Dermis microvascular lymphatic vessel endothelial cell (primary cell): ENCODE measurements at regions not wholly inside any gene's neighbourhood (a gene's known extent, or its start where the extent isn't known, plus 50 kb on each side); places are given as distances from the start of the nearest gene placed in this dataset.

ENCODE experiments used
- DNase-seq, 2 donors: peaks; one replicate each; pipeline versions ENCODE4 v3.0.0 to v3.0.0-alpha.2; 2010; ENCODE audit warnings: low read depth in 2 of 2

DNA sequence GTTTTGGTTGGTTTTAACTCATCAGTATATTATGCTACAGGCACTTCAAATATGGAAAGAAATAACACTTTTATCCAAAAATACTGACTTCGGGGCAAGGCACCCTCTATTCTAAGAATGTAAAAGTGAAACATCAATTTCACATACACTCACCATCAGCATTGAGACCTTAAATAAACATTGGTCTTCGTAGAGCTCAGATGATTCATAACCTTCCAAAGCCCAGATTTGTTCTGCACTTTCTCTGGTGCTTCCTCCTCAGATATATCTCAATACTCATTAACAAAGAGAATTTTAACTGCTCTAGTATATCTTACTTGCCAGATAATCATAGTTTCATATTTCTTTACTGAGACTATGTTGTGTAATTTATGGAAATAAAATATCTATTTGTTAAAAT lies 794.3 kb downstream of the LIG4 start:
- DNase-seq = peak in 1 of 2 donors; percentile 70

DNA sequence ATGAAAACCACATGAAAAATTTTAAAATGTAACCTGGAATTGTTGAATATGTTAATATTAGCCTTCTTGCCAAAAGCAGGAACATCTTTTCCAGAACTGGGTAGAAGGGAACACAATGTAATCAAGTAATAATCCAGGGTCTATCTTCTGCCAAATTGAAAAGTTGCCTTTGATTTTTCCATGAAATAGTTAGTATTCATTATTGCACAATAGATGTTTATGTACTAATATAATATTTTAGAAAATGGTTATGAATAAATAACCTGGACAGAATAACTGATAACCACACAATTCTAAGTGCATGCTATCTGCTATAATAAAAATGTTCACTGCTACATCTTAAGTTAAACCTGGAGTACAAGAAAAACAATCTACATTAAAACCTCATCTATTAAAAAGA lies 802.3 kb downstream of the LIG4 start:
- no peak for DNase-seq

DNA sequence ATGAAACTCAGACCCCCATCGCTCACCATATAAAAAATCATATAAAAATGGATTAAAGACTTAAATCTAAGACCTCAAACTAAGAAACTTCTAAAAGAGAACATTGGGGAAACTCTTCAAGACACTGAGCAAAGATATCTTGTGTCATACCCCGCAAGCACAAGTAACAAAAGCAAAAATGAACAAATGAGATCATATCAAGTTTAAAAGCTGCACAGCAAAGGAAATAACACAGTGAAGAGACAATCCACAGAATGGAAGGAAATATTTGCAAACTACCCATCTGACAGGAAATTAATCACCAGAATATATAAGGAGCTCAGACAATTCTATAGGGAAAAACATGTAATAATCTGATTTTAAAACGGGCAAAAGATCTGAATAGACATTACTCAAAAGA lies 808.3 kb downstream of the LIG4 start:
- peak in 1 of 2 donors; percentile 72 for DNase-seq

DNA sequence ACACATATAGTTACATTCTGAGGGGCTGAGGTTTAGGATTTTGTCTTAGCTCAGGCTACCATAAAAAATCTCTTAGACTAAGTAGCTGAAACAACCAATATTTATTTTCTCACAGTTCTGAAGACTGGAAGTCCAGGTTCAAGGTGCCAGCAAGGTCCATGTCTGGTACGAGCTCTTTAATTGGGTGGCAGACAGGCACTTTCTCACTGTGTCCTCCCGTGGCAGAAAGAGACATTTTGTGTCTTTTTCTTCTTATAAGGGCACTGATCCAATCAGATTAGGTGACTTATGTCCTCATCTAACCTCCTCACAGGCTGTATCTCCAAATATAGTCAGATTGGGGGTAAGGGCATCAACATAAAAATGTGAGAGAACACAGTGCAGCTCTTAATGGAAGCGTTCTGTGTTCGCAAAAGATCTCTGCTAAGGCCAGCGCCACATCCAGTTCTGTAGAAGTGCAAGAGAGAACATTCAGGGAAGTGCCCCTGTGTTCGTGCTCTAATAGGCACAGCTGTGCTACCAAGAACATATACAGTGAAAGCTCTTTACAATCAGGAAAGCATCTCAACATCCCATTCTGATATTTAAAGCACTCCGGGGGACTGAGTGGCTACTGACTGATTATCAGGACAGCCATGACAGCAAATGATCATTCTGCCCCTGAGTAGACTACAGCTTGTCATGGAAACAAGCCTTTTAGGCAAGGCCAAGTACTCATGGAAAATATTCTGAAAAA lies 819.2 kb downstream of the LIG4 start:
- no peak for DNase-seq

DNA sequence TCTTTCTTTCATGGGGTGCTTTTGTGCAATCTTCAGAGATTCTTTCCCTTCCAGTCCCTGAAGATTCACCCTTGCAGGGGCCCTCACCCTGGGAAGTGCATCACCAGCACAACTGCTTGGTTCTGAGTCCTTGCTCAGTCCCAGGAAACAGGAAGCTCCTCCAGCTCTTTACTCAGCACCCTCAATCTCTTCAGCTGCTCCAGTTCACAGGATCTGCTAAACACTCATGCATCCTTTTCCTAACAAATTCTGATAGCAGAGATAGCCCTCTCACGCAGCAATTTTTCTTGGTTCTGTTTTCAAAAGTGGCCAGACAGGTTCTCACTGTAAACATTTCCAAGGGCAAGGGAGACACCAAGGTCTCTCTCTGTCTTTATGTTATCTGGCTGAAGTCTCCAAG lies 823.1 kb downstream of the LIG4 start:
- no peak for DNase-seq

DNA sequence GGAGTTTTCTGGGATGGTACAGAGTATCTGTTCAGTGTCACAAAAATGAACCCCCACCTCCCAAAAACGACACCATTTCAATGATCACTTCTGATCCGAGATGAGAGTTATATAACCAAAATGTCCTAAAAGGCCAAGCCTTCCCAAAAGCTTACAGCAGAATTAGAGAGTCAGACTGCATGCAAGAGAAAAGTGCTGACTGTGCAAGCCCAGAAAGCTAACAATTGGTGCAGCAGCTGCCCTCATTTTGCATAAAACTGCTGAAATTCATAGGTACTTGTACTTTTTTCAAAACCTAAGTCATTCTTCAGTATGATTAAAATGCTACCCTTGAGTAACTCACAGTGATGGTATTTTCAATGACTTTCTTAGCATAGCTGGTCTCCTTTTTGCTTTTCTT lies 819.6 kb upstream of the ARGLU1 start:
- DNase-seq = no peak

DNA sequence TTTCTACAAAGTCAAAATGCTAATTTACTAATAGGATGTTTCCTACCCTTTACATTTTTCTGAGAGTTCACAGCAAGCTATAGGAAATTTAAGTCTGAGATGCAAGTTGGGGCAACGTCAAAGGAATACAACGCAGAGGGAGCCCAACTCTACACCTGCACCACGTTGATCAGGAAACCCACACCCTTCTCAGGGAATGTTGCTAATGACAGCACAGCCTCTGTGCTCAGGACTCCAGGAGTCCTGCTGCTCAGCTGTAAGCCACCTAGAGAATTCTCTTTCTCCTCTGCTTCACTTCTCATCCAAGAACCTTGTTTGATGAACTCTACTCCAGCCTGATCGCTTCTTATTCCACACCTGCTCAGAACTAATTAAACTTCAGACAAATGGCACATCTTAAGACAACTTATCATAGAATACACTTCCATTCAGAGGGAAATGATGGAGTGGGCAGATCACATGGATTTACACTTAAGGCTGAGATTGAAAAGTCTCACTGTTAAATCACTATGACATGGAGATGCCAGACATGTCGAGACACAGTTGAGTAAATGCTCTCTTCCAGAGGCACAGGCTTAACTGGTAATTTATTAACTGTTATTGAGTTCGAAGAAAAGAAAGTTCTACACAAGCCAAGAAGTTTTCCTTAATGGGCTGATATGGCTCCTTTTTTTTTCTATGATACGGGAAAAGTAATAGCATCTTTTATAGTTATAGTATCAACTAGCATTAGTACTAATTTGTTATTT lies 811.6 kb upstream of the ARGLU1 start:
- no peak for DNase-seq

DNA sequence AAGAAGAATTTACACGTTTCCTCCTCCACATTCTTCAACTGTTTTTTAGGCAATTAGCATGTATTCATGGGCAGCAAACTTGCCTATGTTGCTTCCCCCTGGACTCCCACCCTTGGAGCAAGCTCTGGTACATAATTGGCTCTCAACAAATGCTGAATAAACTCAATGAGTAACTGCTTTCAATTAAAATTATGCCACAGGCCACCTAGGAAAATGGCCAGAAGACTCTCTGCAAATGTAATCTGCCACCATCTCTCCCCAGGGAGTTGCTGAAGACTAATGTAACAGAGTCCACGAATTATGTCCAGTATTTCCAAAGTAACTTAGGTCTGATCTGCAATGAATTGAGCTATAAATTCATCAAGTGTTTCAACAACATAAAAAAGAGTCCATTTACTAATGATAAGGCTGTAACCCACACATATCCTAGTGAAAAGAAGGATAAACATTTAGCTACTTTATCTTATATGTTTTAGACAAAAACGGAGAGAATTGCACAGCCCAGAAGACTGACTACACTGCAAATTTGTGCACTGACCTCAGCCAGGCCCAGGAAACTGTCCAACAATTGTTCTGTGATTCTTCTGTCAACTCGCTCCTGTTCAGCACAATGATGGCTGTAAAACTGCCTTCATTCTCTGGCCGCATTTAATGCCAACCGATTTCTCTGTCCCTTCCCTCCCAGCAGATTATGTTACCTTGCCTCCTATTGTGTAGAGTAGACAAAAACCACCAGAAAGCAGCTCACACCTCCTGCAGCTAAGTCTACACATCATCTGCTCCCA lies 808.6 kb upstream of the ARGLU1 start:
- peak in 1 of 2 donors; percentile 41 for DNase-seq

DNA sequence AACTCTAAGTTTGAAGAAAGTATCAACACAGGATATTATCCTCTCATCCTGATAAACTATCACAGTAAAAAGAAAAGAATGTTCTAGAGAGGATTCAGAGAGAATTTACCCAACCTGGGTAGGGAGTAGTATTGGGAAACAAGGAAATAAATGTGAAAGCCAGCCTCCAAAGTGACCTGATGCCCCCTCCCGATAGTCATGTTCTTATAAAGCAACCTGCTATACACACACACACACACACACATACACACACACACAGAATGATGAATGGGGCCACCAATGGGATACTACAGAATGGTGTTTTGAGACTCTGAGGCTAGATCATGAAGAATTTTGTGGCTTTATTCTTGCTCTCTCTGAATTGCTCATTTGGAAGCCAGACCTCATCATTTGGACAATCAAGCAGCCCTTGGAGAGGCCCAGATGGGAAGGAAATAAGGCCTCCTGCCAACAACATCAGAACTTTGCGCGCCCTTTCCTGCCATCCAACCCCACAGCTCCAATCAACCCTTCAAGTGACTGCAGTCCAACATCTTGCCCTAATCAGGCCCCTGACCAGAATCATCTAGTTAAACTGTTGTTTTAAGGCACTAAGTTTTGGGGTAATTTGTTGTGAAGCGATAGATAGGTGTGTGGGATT lies 807.9 kb upstream of the ARGLU1 start:
- DNase-seq = peak in 1 of 2 donors; percentile 85

DNA sequence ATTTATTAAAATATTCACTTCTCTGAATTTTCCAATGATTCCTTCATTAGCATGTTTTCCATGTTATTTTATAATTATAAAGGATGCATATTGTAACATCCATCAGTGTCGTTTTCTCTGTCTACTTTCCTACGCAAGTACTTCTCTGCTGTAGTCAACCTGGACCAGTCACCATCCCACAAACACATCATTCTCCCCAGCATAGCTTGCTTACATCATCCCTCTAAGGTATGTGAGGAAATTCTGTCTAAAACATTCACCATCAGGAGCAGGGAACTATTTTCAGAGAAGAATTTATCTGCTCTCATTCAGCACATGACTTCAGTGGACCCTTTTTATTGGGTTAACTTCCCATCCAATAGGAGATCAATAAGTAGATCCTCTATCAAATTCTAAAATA lies 806.1 kb upstream of the ARGLU1 start:
- no peak for DNase-seq

DNA sequence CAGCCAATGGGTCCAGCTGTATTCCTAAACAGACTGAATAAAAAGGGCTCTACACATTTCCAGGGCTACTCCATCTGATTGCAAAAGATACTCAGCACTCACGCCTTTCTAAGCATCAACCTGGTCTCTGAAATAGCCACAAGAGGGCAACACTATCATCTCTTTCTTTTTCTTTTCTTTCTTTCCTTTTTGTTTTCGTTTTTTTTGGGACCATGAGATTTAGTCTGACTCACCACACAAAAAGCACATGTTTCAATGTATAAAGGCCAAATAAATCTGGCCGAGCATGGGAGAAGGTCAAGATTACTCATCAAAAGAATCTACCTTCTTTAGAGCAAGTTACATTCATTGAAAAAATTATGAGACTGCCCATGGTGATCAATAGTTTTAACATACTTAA lies 805.6 kb upstream of the ARGLU1 start:
- DNase-seq = peak; percentile 77 to 90

DNA sequence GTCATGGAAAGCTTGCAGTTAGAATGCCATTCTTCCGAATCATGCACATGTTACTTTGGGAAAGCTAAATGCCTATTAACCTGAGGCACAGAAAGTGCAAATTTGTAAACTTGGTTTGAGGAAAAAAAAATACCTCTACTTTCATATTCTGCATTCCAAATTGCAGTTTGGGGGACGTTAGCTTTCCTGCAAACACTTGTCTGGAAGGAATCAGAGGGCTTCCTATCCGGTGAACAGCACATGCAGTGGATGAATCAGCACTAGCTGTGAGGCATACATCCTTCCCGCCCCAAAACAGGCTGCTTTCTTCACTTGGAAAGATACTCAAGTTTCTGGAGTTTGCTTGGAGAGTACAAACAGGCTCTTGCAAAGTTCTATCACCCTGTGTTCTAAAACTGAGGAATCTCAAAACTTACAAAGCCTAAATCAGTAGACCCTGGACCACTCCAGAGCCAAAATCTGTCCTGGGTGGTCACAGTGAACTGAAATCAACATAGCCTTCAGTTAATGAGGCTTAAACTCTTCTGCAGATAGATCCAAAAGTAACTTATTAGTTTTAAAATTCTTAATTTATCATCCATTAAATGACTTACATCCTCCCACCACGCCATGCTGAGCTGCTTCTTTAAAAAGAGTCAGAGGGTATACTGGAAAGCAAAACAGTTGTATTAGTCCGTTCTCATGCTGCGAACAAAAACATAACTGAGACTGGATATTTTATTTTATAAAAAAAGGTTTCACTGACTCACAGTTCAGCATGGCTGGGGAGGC lies 802.3 kb upstream of the ARGLU1 start:
- peak in 1 of 2 donors; percentile 79 for DNase-seq

DNA sequence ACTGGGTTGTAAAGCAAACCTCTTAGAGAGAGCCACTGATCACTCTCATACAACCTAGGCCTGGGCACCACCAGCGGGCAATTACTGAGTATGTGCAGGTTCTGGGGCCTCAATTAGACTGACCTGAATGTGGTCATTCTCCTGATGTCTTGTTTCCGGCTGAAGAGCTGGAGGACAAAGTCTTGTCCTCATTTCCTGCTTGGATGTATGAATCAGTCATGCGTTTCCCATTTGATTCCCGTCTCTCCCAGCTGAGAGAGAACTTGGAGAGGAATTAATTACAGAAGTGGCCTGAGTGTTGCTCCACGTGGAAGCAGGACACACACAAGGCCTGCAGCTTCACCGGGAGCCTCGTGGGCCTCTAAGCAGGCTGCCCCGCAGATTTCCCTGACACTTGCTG lies 799.3 kb upstream of the ARGLU1 start:
- DNase-seq = peak in 1 of 2 donors; percentile 77

DNA sequence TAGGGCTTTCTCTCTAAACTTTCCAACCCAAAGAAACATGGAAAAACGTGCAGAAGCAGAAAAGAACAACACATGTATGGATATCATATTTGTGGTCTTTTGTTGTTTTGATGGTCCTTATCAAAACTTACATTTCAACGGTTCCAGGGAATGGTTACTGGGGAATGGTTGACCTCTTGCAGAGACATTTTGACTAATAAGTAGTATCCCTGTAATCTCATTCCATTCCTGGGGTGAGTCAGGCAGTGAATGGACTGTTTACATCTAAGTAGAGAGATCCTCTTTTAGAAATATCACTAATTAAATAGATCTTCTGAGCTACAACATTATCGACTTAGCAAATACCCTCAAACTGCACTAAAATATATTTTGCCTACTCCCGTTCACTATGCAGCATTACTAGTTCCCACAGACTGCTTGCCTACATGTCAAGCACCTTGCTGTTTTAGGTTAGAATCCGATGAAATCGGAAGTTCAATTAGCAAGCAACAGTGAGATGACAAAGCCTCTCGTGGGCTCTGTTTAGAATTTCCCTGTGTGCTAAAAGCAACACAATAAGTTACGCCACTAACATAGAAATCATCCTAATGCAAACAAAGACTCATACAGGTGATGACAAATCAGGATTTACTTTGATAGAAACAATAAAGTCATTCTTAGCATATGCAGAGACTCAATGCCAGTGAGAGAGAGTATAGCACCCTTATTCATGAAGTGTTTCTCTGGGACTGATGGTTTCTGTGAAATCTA lies 797.7 kb upstream of the ARGLU1 start:
- no peak for DNase-seq

DNA sequence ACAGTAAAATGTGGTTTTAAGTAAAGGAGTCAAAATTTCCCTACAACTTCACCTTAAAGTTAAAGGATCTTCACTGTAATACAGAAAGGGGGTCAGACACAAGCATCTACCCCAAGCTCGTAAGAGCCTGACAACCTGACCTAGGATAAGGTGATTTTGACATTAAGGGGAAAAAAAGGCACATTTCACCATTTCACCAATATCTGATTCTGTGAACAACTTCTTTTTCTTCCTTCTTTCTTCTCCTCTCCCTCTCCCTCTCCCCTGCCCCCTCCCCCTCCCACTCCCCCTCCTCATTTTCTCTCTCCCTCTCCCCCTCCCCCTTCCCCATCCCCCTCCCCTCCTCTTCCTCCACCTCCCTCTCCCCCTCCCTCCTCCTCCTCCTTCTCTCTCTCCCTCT lies 796.7 kb upstream of the ARGLU1 start:
- DNase-seq = no peak

DNA sequence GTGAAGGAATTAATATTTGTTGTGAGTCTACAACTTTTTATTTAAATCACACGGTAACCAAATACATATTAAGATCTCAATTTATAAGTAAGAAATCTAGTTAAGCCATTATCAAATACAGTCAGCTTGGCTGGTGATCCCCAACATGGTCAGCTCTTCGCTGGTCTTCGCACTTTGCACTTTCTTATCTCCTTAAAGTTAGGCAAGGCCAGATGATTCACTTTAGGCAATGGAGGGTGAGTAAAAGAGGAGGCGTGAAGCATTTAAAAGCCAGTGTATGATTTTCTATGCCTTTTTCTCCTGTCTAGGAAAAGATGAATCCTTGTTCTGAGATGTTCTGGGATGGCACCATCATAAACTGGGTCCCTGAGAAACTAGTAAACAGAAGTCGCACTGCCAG lies 793.7 kb upstream of the ARGLU1 start:
- no peak for DNase-seq

DNA sequence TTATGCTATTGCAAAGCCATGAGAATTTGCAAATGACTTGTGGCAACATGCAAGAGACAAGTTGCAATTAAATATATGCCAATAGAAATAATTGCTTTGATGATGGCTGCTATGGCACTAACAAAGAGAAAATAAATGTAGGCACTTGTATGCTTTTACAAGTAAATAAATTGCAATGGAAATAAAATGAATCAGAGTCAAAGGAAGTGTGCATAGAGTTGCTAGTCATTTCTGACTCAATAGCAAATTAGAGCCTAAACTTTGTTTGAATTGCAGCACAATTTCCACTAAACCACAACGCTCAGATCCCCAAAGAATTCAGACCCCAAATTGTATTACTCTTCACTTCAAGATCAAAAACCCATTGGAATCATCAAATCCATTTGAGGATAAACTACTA lies 792.1 kb upstream of the ARGLU1 start:
- no peak for DNase-seq

DNA sequence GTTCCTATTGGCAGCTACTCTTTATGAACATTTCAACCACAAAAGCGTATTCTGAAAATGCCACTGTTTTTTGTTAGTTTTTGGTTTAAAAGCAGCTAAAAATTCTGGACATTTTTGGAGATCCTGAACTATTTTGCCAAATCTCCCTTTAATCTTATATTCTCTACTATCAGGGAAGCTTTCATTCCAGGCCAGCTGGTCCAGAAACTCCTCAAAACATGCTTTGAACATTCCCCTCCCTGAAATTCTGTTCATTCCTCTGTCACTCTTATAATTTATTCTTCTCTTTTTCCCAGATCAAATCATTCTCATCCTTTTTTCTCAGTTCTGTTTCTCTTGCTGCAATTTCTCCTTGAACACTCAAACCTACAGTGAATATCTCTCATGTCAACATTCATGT lies 790.9 kb upstream of the ARGLU1 start:
- no peak for DNase-seq

DNA sequence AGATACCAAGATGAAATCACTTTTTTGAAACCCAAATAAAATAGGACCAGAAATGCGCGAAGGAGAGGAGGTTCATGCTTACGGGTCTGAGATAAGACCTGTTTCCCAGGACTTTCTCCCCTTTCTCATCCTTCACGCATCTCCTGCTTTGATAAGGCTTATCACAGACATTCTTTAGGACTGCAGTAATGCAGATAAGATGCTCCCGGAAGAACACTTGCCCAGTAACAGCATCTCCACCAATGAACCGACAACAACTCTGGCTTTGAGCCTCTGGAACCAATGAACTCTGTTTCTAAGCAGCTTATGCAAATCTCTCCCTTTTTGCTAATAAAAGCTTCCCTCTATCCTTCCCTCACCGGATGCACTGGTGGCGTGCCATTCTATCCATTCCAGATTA lies 783.4 kb upstream of the ARGLU1 start:
- DNase-seq = no peak

DNA sequence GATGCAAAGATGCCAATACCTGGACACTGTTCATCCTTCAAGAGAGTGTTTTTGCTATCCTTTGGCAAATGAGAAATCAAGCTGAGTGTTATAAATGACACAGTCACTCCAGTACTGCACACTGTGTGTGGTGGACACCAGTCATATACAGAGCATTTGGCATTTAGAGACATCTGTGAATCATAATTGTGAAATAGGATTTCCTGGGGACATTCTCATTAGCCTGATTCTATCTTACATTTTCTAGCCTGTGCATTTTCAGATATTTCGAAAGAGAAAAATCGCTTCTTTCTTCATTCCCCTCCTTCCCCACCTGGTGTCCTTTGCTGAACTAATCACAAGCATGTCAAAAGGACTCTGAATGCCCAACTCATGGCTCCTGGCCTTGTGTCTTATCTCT lies 781.0 kb upstream of the ARGLU1 start:
- no peak for DNase-seq
